ENCODE measurements at regions not wholly inside any gene's neighbourhood (a gene's known extent, or its start where the extent isn't known, plus 50 kb on each side); places are given as distances from the start of the nearest gene placed in this dataset.
A peak's percentile ranks its signal among the peaks of the same experiment; 100 is the strongest.
"Not testable (repeated sequence)": the region's sequence is repeated elsewhere in the genome, so short reads cannot be mapped to it uniquely, and the experiment has no call there.

GRCh38 chr20:8994045-8994444 lies 74.8 kb upstream of the PLCB4 start:
- peak; percentile 83 for DNase-seq

GRCh38 chr20:8995761-8996160 lies 73.1 kb upstream of the PLCB4 start:
- DNase-seq: no peak

GRCh38 chr20:8996817-8997512 lies 71.9 kb upstream of the PLCB4 start:
- DNase-seq: no peak

- DNase-seq: no peak
Measured at GRCh38 chr20:8997701-8998117, 71.2 kb upstream of the PLCB4 start.

- DNase-seq: no peak
Measured at GRCh38 chr20:9011121-9011520, 57.8 kb upstream of the PLCB4 start.

GRCh38 chr20:9015232-9015983 lies 53.5 kb upstream of the PLCB4 start:
- DNase-seq: not testable (repeated sequence)

GRCh38 chr20:9015984-9016324 lies 52.9 kb upstream of the PLCB4 start:
- DNase-seq: no peak

GRCh38 chr20:9018346-9018745 lies 50.5 kb upstream of the PLCB4 start:
- no peak for DNase-seq
